ENCODE measurements at regions not wholly inside any gene's neighbourhood (a gene's known extent, or its start where the extent isn't known, plus 50 kb on each side); places are given as distances from the start of the nearest gene placed in this dataset.

DNA sequence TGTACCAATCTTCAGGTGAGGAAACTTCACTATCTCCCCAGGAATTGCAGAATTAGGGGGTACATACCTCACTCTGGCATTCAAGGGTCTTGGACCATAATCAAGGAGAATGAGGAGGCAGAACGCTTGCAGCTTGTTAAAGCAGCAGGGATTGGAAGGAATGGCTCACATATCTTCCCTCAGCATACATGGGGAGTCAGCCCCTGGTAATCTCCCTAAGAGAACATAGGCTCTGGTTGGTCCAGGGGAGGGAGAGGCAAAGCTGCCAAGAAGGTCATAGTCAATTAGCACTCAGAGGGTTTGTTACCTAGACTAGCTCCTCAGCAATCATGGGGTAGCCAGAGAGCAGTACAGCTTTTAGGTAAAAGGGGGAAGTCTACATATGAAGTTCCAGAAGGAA is 256.8 kb downstream of the INSC start:
- TF ChIP-seq POLR2A (IDR thresholded peaks at IDR 0.05): no peak
- TF ChIP-seq, protein P1, sequence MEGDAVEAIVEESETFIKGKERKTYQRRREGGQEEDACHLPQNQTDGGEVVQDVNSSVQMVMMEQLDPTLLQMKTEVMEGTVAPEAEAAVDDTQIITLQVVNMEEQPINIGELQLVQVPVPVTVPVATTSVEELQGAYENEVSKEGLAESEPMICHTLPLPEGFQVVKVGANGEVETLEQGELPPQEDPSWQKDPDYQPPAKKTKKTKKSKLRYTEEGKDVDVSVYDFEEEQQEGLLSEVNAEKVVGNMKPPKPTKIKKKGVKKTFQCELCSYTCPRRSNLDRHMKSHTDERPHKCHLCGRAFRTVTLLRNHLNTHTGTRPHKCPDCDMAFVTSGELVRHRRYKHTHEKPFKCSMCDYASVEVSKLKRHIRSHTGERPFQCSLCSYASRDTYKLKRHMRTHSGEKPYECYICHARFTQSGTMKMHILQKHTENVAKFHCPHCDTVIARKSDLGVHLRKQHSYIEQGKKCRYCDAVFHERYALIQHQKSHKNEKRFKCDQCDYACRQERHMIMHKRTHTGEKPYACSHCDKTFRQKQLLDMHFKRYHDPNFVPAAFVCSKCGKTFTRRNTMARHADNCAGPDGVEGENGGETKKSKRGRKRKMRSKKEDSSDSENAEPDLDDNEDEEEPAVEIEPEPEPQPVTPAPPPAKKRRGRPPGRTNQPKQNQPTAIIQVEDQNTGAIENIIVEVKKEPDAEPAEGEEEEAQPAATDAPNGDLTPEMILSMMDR (IDR thresholded peaks at IDR 0.05): no peak
